OCI-LY1 (cell line): ENCODE measurements at regions not wholly inside any gene's neighbourhood (a gene's known extent, or its start where the extent isn't known, plus 50 kb on each side); places are given as distances from the start of the nearest gene placed in this dataset.

ENCODE experiments used
- H2AFZ ChIP-seq: fragments of 200-600 bp; sonication (generic), shearing (Covaris generic); 2 replicates; pipeline ENCODE4 v1.6.0; 2014; ENCODE audit warnings: antibody characterized with exemption, mild to moderate bottlenecking, low read length
- H3F3A ChIP-seq: fragments of 200-600 bp; sonication (generic), shearing (Covaris generic); 2 replicates; pipeline ENCODE4 v1.6.0; 2014; ENCODE audit warnings: mild to moderate bottlenecking, antibody characterized with exemption, low read length, moderate library complexity; ENCODE audit not compliant: insufficient read depth
- H3K27ac ChIP-seq: fragments of 200-600 bp; sonication (generic); 2 replicates; pipeline ENCODE4 v1.5.1; 2014; ENCODE audit warnings: low read length, mixed run types, mild to moderate bottlenecking, low read depth; ENCODE audit not compliant: poor library complexity, severe bottlenecking
- H3K27me3 ChIP-seq: fragments of 200-600 bp; sonication (generic); 2 replicates; pipeline ENCODE4 v1.6.0; 2014; ENCODE audit warnings: antibody characterized with exemption, mild to moderate bottlenecking, low read length, moderate library complexity; ENCODE audit not compliant: insufficient read depth
- H3K36me3 ChIP-seq: fragments of 200-600 bp; sonication (generic); 2 replicates; pipeline ENCODE4 v1.6.1; 2014; ENCODE audit warnings: mild to moderate bottlenecking, antibody characterized with exemption, low read length, moderate library complexity, mixed read lengths; ENCODE audit not compliant: insufficient read depth
- H3K4me1 ChIP-seq: fragments of 200-600 bp; sonication (generic); 2 replicates; pipeline ENCODE4 v1.5.1; 2014; ENCODE audit warnings: mild to moderate bottlenecking, low read length, moderate library complexity; ENCODE audit not compliant: insufficient read depth, severe bottlenecking
- H3K4me2 ChIP-seq: fragments of 200-600 bp; sonication (generic), shearing (Covaris generic); 2 replicates; pipeline ENCODE4 v1.6.1; 2014; ENCODE audit warnings: low read length
- H3K4me3 ChIP-seq: fragments of 200-600 bp; sonication (generic); 2 replicates; pipeline ENCODE4 v1.5.1; 2014; ENCODE audit warnings: low read length, low read depth, mild to moderate bottlenecking, mixed read lengths; ENCODE audit not compliant: poor library complexity, severe bottlenecking
- H3K79me2 ChIP-seq: fragments of 200-600 bp; shearing (Covaris generic); 2 replicates; pipeline ENCODE4 v1.6.1; 2016; ENCODE audit warnings: mixed run types, low read length, mixed read lengths; ENCODE audit not compliant: insufficient read depth
- H3K9ac ChIP-seq: fragments of 200-600 bp; sonication (generic), shearing (Covaris generic); 2 replicates; pipeline ENCODE4 v1.6.1; 2014; ENCODE audit warnings: mild to moderate bottlenecking, low read length, mixed read lengths
- H3K9me2 ChIP-seq: fragments of 200-600 bp; sonication (generic), shearing (Covaris generic); 2 replicates; pipeline ENCODE4 v1.6.1; 2014; ENCODE audit warnings: low read depth, mild to moderate bottlenecking, low read length, mixed read lengths
- H3K9me3 ChIP-seq: fragments of 200-600 bp; shearing (Covaris generic); 2 replicates; pipeline ENCODE4 v1.6.1; 2014; ENCODE audit warnings: low read length, mixed read lengths
- H4K20me1 ChIP-seq: fragments of 200-600 bp; sonication (generic), shearing (Covaris generic); 2 replicates; pipeline ENCODE4 v1.6.0; 2016; ENCODE audit warnings: mild to moderate bottlenecking, low read length; ENCODE audit not compliant: insufficient read depth
- EZH2 ChIP-seq: fragments of 200-600 bp; sonication (generic), shearing (Covaris generic); IDR thresholded peaks from 2 replicates; pipeline ENCODE4 v1.8.0; 2017; ENCODE audit warnings: borderline replicate concordance, mixed run types, mild to moderate bottlenecking, antibody characterized with exemption, low read length, moderate library complexity, mixed read lengths
- TF ChIP-seq, protein P1 (sequence below): fragments of 200-600 bp; sonication (generic), shearing (Covaris generic); IDR thresholded peaks from 2 replicates; pipeline ENCODE4 v1.5.1; 2017; ENCODE audit warnings: mild to moderate bottlenecking, antibody characterized with exemption, low read length, moderate library complexity, mixed read lengths

DNA sequence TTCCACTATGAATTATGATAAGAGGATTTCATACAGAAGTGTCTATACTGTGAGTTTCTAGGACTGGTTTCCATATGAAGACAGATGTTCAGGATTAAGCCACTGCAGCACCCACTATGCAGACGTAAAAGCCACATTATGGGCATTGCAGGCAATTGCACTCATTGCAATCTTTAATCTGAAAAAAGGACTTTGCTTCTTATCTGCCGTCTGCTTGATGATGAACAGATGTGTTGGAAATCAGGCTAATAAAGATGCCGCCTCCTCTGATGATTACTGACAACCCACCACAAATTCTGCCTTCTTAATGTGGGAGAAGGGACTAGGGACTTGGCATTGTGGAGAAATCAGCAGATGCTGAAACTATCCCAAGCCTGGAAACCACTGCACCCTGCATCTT is 276.9 kb downstream of the IRF8 start:
- no peak for TF ChIP-seq EZH2
- TF ChIP-seq, protein P1, sequence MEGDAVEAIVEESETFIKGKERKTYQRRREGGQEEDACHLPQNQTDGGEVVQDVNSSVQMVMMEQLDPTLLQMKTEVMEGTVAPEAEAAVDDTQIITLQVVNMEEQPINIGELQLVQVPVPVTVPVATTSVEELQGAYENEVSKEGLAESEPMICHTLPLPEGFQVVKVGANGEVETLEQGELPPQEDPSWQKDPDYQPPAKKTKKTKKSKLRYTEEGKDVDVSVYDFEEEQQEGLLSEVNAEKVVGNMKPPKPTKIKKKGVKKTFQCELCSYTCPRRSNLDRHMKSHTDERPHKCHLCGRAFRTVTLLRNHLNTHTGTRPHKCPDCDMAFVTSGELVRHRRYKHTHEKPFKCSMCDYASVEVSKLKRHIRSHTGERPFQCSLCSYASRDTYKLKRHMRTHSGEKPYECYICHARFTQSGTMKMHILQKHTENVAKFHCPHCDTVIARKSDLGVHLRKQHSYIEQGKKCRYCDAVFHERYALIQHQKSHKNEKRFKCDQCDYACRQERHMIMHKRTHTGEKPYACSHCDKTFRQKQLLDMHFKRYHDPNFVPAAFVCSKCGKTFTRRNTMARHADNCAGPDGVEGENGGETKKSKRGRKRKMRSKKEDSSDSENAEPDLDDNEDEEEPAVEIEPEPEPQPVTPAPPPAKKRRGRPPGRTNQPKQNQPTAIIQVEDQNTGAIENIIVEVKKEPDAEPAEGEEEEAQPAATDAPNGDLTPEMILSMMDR, result no peak
- H3K27me3 ChIP-seq, result no peaks in the 10 kb centered on the region

DNA sequence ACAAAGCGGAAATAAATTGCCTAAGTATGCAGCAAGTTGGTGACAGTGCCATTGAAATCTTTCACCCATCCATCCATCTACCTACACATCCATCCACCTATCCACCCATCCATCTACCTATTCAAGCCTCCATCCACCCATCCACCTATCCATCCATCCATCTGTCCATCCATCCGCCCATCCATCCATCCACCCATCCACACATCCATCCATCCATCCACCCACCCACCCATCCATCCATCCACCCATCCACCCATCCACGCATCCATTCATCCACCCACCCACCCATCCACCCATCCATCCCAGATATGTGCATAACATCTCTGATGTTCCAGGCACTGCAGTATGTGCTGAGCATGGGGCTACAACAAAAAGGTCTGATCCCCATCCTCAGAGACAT is 277.5 kb downstream of the IRF8 start:
- no peak overlapping the region for H3K9ac ChIP-seq
- H3K9me2 ChIP-seq, result no peaks in the 10 kb centered on the region
- no peaks in the 10 kb centered on the region for H3K9me3 ChIP-seq
- H3K36me3 ChIP-seq, result no peaks in the 10 kb centered on the region
- H3K27ac ChIP-seq, result no peak overlapping the region
- H3F3A ChIP-seq, result no peaks in the 10 kb centered on the region
- no peak overlapping the region for H2AFZ ChIP-seq
- H3K4me1 ChIP-seq, result no peaks in the 10 kb centered on the region
- no peaks in the 10 kb centered on the region for H3K27me3 ChIP-seq
- H3K4me3 ChIP-seq, result no peak overlapping the region
- H3K4me2 ChIP-seq, result no peak overlapping the region
- no peaks in the 10 kb centered on the region for H4K20me1 ChIP-seq
- TF ChIP-seq, protein P1, result no peak
- no peak for TF ChIP-seq EZH2
- H3K79me2 ChIP-seq, result no peaks in the 10 kb centered on the region

More for the DNA sequence above, 276.9 kb downstream of the IRF8 start:
- H3K9me3 ChIP-seq, result no peaks in the 10 kb centered on the region
- H3K9me2 ChIP-seq, result no peaks in the 10 kb centered on the region
- H3K36me3 ChIP-seq, result no peaks in the 10 kb centered on the region
- H3K4me2 ChIP-seq, result no peak overlapping the region
- H4K20me1 ChIP-seq, result no peaks in the 10 kb centered on the region
- H2AFZ ChIP-seq, result no peak overlapping the region
- no peaks in the 10 kb centered on the region for H3K79me2 ChIP-seq
- H3K4me3 ChIP-seq, result no peak overlapping the region
- no peaks in the 10 kb centered on the region for H3K4me1 ChIP-seq
- no peak overlapping the region for H3K27ac ChIP-seq
- no peaks in the 10 kb centered on the region for H3F3A ChIP-seq
- no peak overlapping the region for H3K9ac ChIP-seq

DNA sequence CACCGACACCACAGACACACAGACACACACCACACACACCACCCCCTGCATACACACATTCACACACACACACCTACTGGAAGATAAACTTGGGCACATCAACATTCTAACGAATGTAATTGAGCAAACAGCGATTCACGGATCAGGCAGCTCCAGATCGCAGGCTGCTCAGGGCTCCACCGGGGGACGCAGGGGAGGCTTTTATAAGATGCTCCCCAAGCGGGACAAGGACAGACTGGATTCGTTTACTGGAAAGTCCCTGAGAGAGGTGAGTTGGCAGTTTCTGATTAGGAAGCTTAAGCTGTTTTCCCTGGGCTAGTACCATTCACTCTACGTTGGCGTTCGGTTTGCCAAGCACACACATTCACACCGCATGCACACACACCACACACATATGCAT is 281.3 kb downstream of the IRF8 start:
- no peak overlapping the region for H3K4me3 ChIP-seq
- TF ChIP-seq, protein P1, result no peak
- no peak for TF ChIP-seq EZH2
- H3K9ac ChIP-seq, result no peak overlapping the region
- H3K4me2 ChIP-seq, result no peak overlapping the region
- no peaks in the 10 kb centered on the region for H3K4me1 ChIP-seq
- H3K27ac ChIP-seq, result no peak overlapping the region
- no peaks in the 10 kb centered on the region for H4K20me1 ChIP-seq
- H3K27me3 ChIP-seq, result peaks cover 3% of the 10 kb centered on the region; the same call in 1 of the 2 replicates
- H3F3A ChIP-seq, result no peaks in the 10 kb centered on the region
- H2AFZ ChIP-seq, result no peak overlapping the region
- no peaks in the 10 kb centered on the region for H3K9me3 ChIP-seq
- no peaks in the 10 kb centered on the region for H3K36me3 ChIP-seq
- no peaks in the 10 kb centered on the region for H3K79me2 ChIP-seq
- no peaks in the 10 kb centered on the region for H3K9me2 ChIP-seq
